GM23338 (cell line): ENCODE measurements at regions not wholly inside any gene's neighbourhood (a gene's known extent, or its start where the extent isn't known, plus 50 kb on each side); places are given as distances from the start of the nearest gene placed in this dataset.

Source experiments
- ATAC-seq: fragments of 200-7000 bp; cut with Tn5 transposase; 3 replicates; pipeline ENCODE4 v1.9.1; 2020
- DNase-seq: peaks from one replicate; pipeline ENCODE4 v3.0.0-alpha.2; 2015; ENCODE audit warnings: low spot score
- H2AFZ ChIP-seq: fragments of 200-600 bp; sonication (generic); 2 replicates; pipeline ENCODE4 v1.8.0; 2016; ENCODE audit warnings: antibody characterized with exemption, mild to moderate bottlenecking, moderate library complexity
- H3F3A ChIP-seq: fragments of 200-600 bp; sonication (generic); replicated peaks from 2 replicates; pipeline ENCODE4 v1.8.0; 2017; ENCODE audit warnings: antibody characterized with exemption, mixed run types, low read depth
- H3K27ac ChIP-seq: fragments of 200-600 bp; sonication (generic); 2 replicates; pipeline ENCODE4 v1.6.1; 2016; ENCODE audit warnings: low read depth
- H3K27me3 ChIP-seq: fragments of 200-600 bp; sonication (generic); 2 replicates; pipeline ENCODE4 v1.8.0; 2016; ENCODE audit warnings: mild to moderate bottlenecking, mixed run types, moderate library complexity; ENCODE audit not compliant: insufficient read depth
- H3K36me3 ChIP-seq: fragments of 200-600 bp; sonication (generic); 2 replicates; pipeline ENCODE4 v1.8.0; 2016; ENCODE audit warnings: mild to moderate bottlenecking; ENCODE audit not compliant: insufficient read depth
- H3K4me1 ChIP-seq: fragments of 200-600 bp; sonication (generic); 2 replicates; pipeline ENCODE4 v1.8.0; 2016; ENCODE audit warnings: mild to moderate bottlenecking, moderate library complexity; ENCODE audit not compliant: insufficient read depth
- H3K4me2 ChIP-seq: fragments of 200-600 bp; sonication (generic); 2 replicates; pipeline ENCODE4 v1.7.1; 2017; ENCODE audit warnings: mixed run types
- H3K4me3 ChIP-seq: fragments of 200-600 bp; sonication (generic); 2 replicates; pipeline ENCODE4 v1.6.1; 2016; ENCODE audit warnings: mixed run types
- H3K79me2 ChIP-seq: fragments of 200-600 bp; sonication (generic); replicated peaks from 2 replicates; pipeline ENCODE4 v1.8.0; 2017; ENCODE audit warnings: mild to moderate bottlenecking; ENCODE audit not compliant: insufficient read depth
- H3K9me2 ChIP-seq: fragments of 200-600 bp; sonication (generic); 2 replicates; pipeline ENCODE4 v1.8.0; 2017; ENCODE audit not compliant: insufficient read depth
- H4K20me1 ChIP-seq: fragments of 200-600 bp; sonication (generic); replicated peaks from 2 replicates; pipeline ENCODE4 v1.8.0; 2017; ENCODE audit warnings: mild to moderate bottlenecking; ENCODE audit not compliant: insufficient read depth
- H3K27ac Mint-ChIP-seq: 2 replicates; pipeline ENCODE4 v1.8.0; 2020; ENCODE audit warnings: inconsistent platforms, mild to moderate bottlenecking, moderate library complexity, mixed read lengths
- H3K27me3 Mint-ChIP-seq: 3 replicates; pipeline ENCODE4 v1.8.0; 2022; ENCODE audit warnings: low read depth, mild to moderate bottlenecking, moderate library complexity, mixed read lengths, inconsistent platforms; ENCODE audit not compliant: insufficient read depth, poor library complexity
- H3K36me3 Mint-ChIP-seq: 3 replicates; pipeline ENCODE4 v1.8.0; 2021; ENCODE audit warnings: low read depth, mild to moderate bottlenecking, inconsistent platforms, moderate library complexity, mixed read lengths
- H3K4me1 Mint-ChIP-seq: 3 replicates; pipeline ENCODE4 v1.8.0; 2020; ENCODE audit warnings: mild to moderate bottlenecking, inconsistent platforms, mixed read lengths
- H3K4me3 Mint-ChIP-seq: 3 replicates; pipeline ENCODE4 v1.8.0; 2021; ENCODE audit warnings: moderate library complexity, mild to moderate bottlenecking, inconsistent platforms, mixed read lengths
- H3K9me3 Mint-ChIP-seq: 3 replicates; pipeline ENCODE4 v1.8.0; 2020; ENCODE audit warnings: moderate library complexity, mild to moderate bottlenecking, inconsistent platforms, mixed read lengths
- CREB1 ChIP-seq: fragments of 250-450 bp; sonication (Bioruptor Pico); IDR thresholded peaks from 2 replicates; pipeline ENCODE4 v1.5.0; 2020; ENCODE audit warnings: low read depth, mild to moderate bottlenecking, moderate library complexity
- CTCF ChIP-seq, 2 experiments: fragments of 200-600 bp in 1 of 2; sonication (generic) in 1 of 2; conservative IDR thresholded peaks; 2 replicates each; pipeline versions ENCODE4 v1.5.1 to v1.6.1; 2016 to 2017; ENCODE audit warnings: antibody characterized with exemption in 2 of 2, low read depth in 2 of 2, mild to moderate bottlenecking in 2 of 2, moderate library complexity in 1 of 2
- ETS1 ChIP-seq: IDR thresholded peaks from 2 replicates; pipeline ENCODE4 v1.6.1; 2016; ENCODE audit warnings: antibody characterized with exemption
- EZH2 ChIP-seq: fragments of 200-600 bp; sonication (generic); IDR thresholded peaks from one replicate; pipeline ENCODE4 v1.8.0; 2017; ENCODE audit warnings: antibody characterized with exemption, mild to moderate bottlenecking, low read depth; ENCODE audit not compliant: unreplicated experiment
- EZH2phosphoT487 ChIP-seq: fragments of 200-600 bp; sonication (generic); IDR thresholded peaks from one replicate; pipeline ENCODE4 v1.8.1; 2018; ENCODE audit warnings: antibody characterized with exemption; ENCODE audit not compliant: unreplicated experiment
- NANOG ChIP-seq: IDR thresholded peaks from 2 replicates; pipeline ENCODE4 v1.6.1; 2016; ENCODE audit warnings: antibody characterized with exemption, borderline replicate concordance
- POLR2AphosphoS5 ChIP-seq: IDR thresholded peaks from 2 replicates; pipeline ENCODE4 v1.6.1; 2016; ENCODE audit warnings: antibody characterized with exemption, low read depth
- REST ChIP-seq: IDR thresholded peaks from one replicate; pipeline ENCODE4 v1.6.1; 2018; ENCODE audit warnings: antibody characterized with exemption; ENCODE audit not compliant: unreplicated experiment
- STAT1 ChIP-seq: IDR thresholded peaks from one replicate; pipeline ENCODE4 v1.6.1; 2016; ENCODE audit warnings: antibody characterized with exemption; ENCODE audit not compliant: unreplicated experiment
- ZNF114 ChIP-seq: fragments of 250-450 bp; sonication (Bioruptor Pico); IDR thresholded peaks from 2 replicates; pipeline ENCODE4 v1.5.0; 2020; ENCODE audit warnings: mild to moderate bottlenecking, moderate library complexity
- ZNF331 ChIP-seq: fragments of 250-450 bp; sonication (Bioruptor Pico); IDR thresholded peaks from 2 replicates; pipeline ENCODE4 v1.5.0; 2020; ENCODE audit warnings: low read depth, mild to moderate bottlenecking, moderate library complexity
- ZNF462 ChIP-seq: fragments of 250-450 bp; sonication (Bioruptor Pico); IDR thresholded peaks from 2 replicates; pipeline ENCODE4 v1.5.0; 2020; ENCODE audit warnings: mild to moderate bottlenecking, moderate library complexity

- no peak for TF ChIP-seq EZH2
- no peak for TF ChIP-seq EZH2phosphoT487
- TF ChIP-seq STAT1: no peak
- no peak for TF ChIP-seq ZNF331 (CRISPR knock-in tag)
- no peak for TF ChIP-seq NANOG
- TF ChIP-seq ETS1: no peak
- TF ChIP-seq REST: no peak
- TF ChIP-seq POLR2AphosphoS5: no peak
Measured at GRCh38 chr1:60974524-60975372, 107.6 kb upstream of the NFIA start (continued).

- no peaks in the 10 kb centered on the region for H3F3A ChIP-seq
- H3K27me3 ChIP-seq: no peaks in the 10 kb centered on the region
- ATAC-seq (no peak), DNase-seq (no peak)
- H3K9me2 ChIP-seq: peaks cover 4% of the 10 kb centered on the region; the same call in 1 of the 2 replicates
- H3K36me3 ChIP-seq: no peaks in the 10 kb centered on the region
- Mint-ChIP-seq H3K27ac (no peak overlapping the region), H3K4me1 (peaks cover 29% of the 10 kb centered on the region), H3K36me3 (no peaks in the 10 kb centered on the region; the same call in 2 of the 3 replicates), H3K9me3 (peaks cover 2% of the 10 kb centered on the region; the same call in 1 of the 3 replicates), H3K27me3 (peaks cover 7% of the 10 kb centered on the region), H3K4me3 (no peak overlapping the region)
- H4K20me1 ChIP-seq: no peaks in the 10 kb centered on the region
- H3K4me3 ChIP-seq: no peak overlapping the region
- no peak overlapping the region for H3K27ac ChIP-seq
- H3K4me2 ChIP-seq: no peak overlapping the region
- H3K79me2 ChIP-seq: no peaks in the 10 kb centered on the region
- no peak overlapping the region for H2AFZ ChIP-seq
- peaks cover 6% of the 10 kb centered on the region for H3K4me1 ChIP-seq
- no peak for TF ChIP-seq STAT1
- no peak for TF ChIP-seq ZNF462 (CRISPR knock-in tag)
- no peak for TF ChIP-seq POLR2AphosphoS5
- no peak for TF ChIP-seq CTCF (conservative IDR thresholded peaks at IDR 0.05; ENCODE audit: low read depth in 2 of 2)
- TF ChIP-seq EZH2phosphoT487: no peak
- no peak for TF ChIP-seq ZNF114 (CRISPR knock-in tag)
- no peak for TF ChIP-seq CREB1
Measured at GRCh38 chr1:60973668-60974067, 108.7 kb upstream of the NFIA start.
